ENCODE measurements at regions not wholly inside any gene's neighbourhood (a gene's known extent, or its start where the extent isn't known, plus 50 kb on each side); places are given as distances from the start of the nearest gene placed in this dataset.

- DNase-seq: no peak
Observed at GRCh38 chr5:125298746-125299379, 552.4 kb upstream of the ZNF608 start.

- DNase-seq: no peak
Observed at GRCh38 chr5:125301711-125302110, 555.3 kb upstream of the ZNF608 start.

- no peak for DNase-seq
Observed at GRCh38 chr5:125302577-125302976, 556.1 kb upstream of the ZNF608 start.

GRCh38 chr5:125306741-125307140 is 560.3 kb upstream of the ZNF608 start:
- no peak for DNase-seq

GRCh38 chr5:125310749-125311148 is 564.3 kb upstream of the ZNF608 start:
- no peak for DNase-seq

GRCh38 chr5:125311743-125312142 is 565.3 kb upstream of the ZNF608 start:
- DNase-seq: no peak

- no peak for DNase-seq
Observed at GRCh38 chr5:125313555-125313954, 567.1 kb upstream of the ZNF608 start.

GRCh38 chr5:125315306-125315705 is 568.9 kb upstream of the ZNF608 start:
- no peak for DNase-seq

GRCh38 chr5:125316391-125316790 is 570.0 kb upstream of the ZNF608 start:
- no peak for DNase-seq

- no peak for DNase-seq
Observed at GRCh38 chr5:125316915-125317535, 570.6 kb upstream of the ZNF608 start.

- DNase-seq: no peak
Observed at GRCh38 chr5:125317536-125317995, 571.1 kb upstream of the ZNF608 start.

- no peak for DNase-seq
Observed at GRCh38 chr5:125321654-125322053, 575.2 kb upstream of the ZNF608 start.

GRCh38 chr5:125323613-125324012 is 577.2 kb upstream of the ZNF608 start:
- DNase-seq: no peak

GRCh38 chr5:125325488-125326149 is 579.2 kb upstream of the ZNF608 start:
- DNase-seq: no peak

- DNase-seq: peak; percentile 21
Observed at GRCh38 chr5:125326150-125326510, 579.7 kb upstream of the ZNF608 start.

- DNase-seq: no peak
Observed at GRCh38 chr5:125327676-125328075, 581.2 kb upstream of the ZNF608 start.

GRCh38 chr5:125331987-125332598 is 585.7 kb upstream of the ZNF608 start:
- peak; percentile 45 for DNase-seq

- DNase-seq: no peak
Observed at GRCh38 chr5:125333416-125333815, 587.0 kb upstream of the ZNF608 start.

- DNase-seq: no peak
Observed at GRCh38 chr5:125336401-125336800, 590.0 kb upstream of the ZNF608 start.

- no peak for DNase-seq
Observed at GRCh38 chr5:125337294-125337693, 590.9 kb upstream of the ZNF608 start.

- no peak for DNase-seq
Observed at GRCh38 chr5:125338440-125339174, 592.2 kb upstream of the ZNF608 start.

- DNase-seq: no peak
Observed at GRCh38 chr5:125341436-125341835, 595.0 kb upstream of the ZNF608 start.

- DNase-seq: no peak
Observed at GRCh38 chr5:125343015-125343414, 596.6 kb upstream of the ZNF608 start.
